B cell (primary cell): ENCODE measurements at regions not wholly inside any gene's neighbourhood (a gene's known extent, or its start where the extent isn't known, plus 50 kb on each side); places are given as distances from the start of the nearest gene placed in this dataset.
"Not testable (repeated sequence)": the region's sequence is repeated elsewhere in the genome, so short reads cannot be mapped to it uniquely, and the experiment has no call there.

Source experiments
- ATAC-seq: fragments of 200-7000 bp; cut with Tn5 transposase; one replicate; pipeline ENCODE4 v1.10.0; 2021; ENCODE audit warnings: low read depth, mild to moderate bottlenecking, moderate number of reproducible peaks, moderate library complexity
- CTCF ChIA-PET: fragments of 350-600 bp; sonication (Branson Sonifier 250); formaldehyde crosslinking; loops from one replicate; lab custom pipeline; 2021; ENCODE audit warnings: antibody characterized with exemption, inconsistent platforms; lab: Charles Lee
- POLR2A ChIA-PET: fragments of 350-600 bp; sonication (Branson Sonifier 250); formaldehyde crosslinking; loops from one replicate; lab custom pipeline; 2021; ENCODE audit warnings: antibody characterized with exemption; lab: Charles Lee
- DNase-seq: peaks from one replicate; pipeline ENCODE4 v3.0.0; 2013
- H2AFZ ChIP-seq: 2 replicates; pipeline ENCODE4 v1.6.1; 2012; ENCODE audit warnings: mild to moderate bottlenecking, low read depth, low read length; ENCODE audit not compliant: insufficient read depth, poor library complexity, severe bottlenecking
- H3K27ac ChIP-seq, 2 donors: 1 replicate in 1 of 2; 2 replicates in 1 of 2; pipeline ENCODE4 v1.5.1; 2012 to 2013; ENCODE audit warnings: low read length in 2 of 2, mild to moderate bottlenecking in 2 of 2, moderate library complexity in 1 of 2
- H3K27me3 ChIP-seq, 4 experiments: fragments of 200-600 bp in 1 of 4; sonication (generic) in 1 of 4; replicated peaks in 1 of 4; 1 replicate in 2 of 4; 2 replicates in 2 of 4; pipeline versions ENCODE4 v1.6.1 to v1.7.0; 2013 to 2016; ENCODE audit warnings: low read length in 3 of 4, mild to moderate bottlenecking in 2 of 4, mixed read lengths in 1 of 4, moderate library complexity in 1 of 4; ENCODE audit not compliant: insufficient read depth in 4 of 4, control insufficient read depth in 3 of 4; ENCODE audit errors: control extremely low read depth in 1 of 4
- H3K36me3 ChIP-seq, 2 experiments: replicated peaks in 1 of 2; 1 replicate in 1 of 2; 2 replicates in 1 of 2; pipeline versions ENCODE4 v1.6.1 to v1.7.1; 2013; ENCODE audit warnings: low read length in 1 of 2; ENCODE audit not compliant: insufficient read depth in 2 of 2, control insufficient read depth in 1 of 2; ENCODE audit errors: control extremely low read depth in 1 of 2, extremely low read depth in 1 of 2
- H3K4me1 ChIP-seq, 2 donors: fragments of 200-600 bp in 1 of 2; sonication (generic) in 1 of 2; 1 replicate in 1 of 2; 2 replicates in 1 of 2; pipeline versions ENCODE4 v1.5.1 to v1.6.1; 2013 to 2017; ENCODE audit warnings: low read length in 2 of 2; ENCODE audit not compliant: control insufficient read depth in 2 of 2, insufficient read depth in 2 of 2
- H3K4me2 ChIP-seq: replicated peaks from 2 replicates; pipeline ENCODE3; 2012; ENCODE audit warnings: mild to moderate bottlenecking, low read depth, low read length; ENCODE audit not compliant: poor library complexity, severe bottlenecking
- H3K4me3 ChIP-seq, 5 experiments: fragments of 200-600 bp in 1 of 5; sonication (generic) in 1 of 5; 1 replicate in 3 of 5; 2 replicates in 2 of 5; pipeline versions ENCODE4 v1.5.1 to v1.7.0; 2011 to 2016; ENCODE audit warnings: low read length in 4 of 5, mild to moderate bottlenecking in 4 of 5, low read depth in 2 of 5, control low read depth in 1 of 5, moderate library complexity in 1 of 5; ENCODE audit not compliant: insufficient read depth in 1 of 5; ENCODE audit errors: control extremely low read depth in 1 of 5, extremely low read depth in 1 of 5
- H3K79me2 ChIP-seq: fragments of 200-600 bp; sonication (generic); one replicate; pipeline ENCODE4 v1.6.0; 2016; ENCODE audit warnings: low read length; ENCODE audit not compliant: control insufficient read depth, insufficient read depth
- H3K9ac ChIP-seq: fragments of 200-600 bp; sonication (generic); 2 replicates; pipeline ENCODE4 v1.6.1; 2017; ENCODE audit warnings: mild to moderate bottlenecking, low read length, moderate library complexity
- H3K9me3 ChIP-seq, 3 donors: one replicate each; pipeline versions ENCODE4 v1.6.1 to v1.7.1; 2013; ENCODE audit warnings: low read length in 2 of 3; ENCODE audit not compliant: control insufficient read depth in 2 of 3, insufficient read depth in 1 of 3; ENCODE audit errors: control extremely low read depth in 1 of 3
- H4K20me1 ChIP-seq: 2 replicates; pipeline ENCODE4 v1.6.0; 2012; ENCODE audit warnings: mild to moderate bottlenecking, low read length; ENCODE audit not compliant: insufficient read depth, control insufficient read depth, poor library complexity, severe bottlenecking
- H3K27ac Mint-ChIP-seq: one replicate; pipeline ENCODE4 v1.8.0; 2021; ENCODE audit warnings: mixed read lengths
- H3K27me3 Mint-ChIP-seq: one replicate; pipeline ENCODE4 v1.8.0; 2021; ENCODE audit warnings: mixed read lengths
- H3K4me1 Mint-ChIP-seq: one replicate; pipeline ENCODE4 v1.8.0; 2021; ENCODE audit warnings: mixed read lengths
- H3K4me3 Mint-ChIP-seq: one replicate; pipeline ENCODE4 v1.8.0; 2021; ENCODE audit warnings: mixed read lengths
- H3K9me3 Mint-ChIP-seq: one replicate; pipeline ENCODE4 v1.8.0; 2022; ENCODE audit warnings: mixed read lengths; ENCODE audit not compliant: insufficient read depth
- EZH2 ChIP-seq: IDR thresholded peaks from 2 replicates; pipeline ENCODE4 v1.6.1; 2012; ENCODE audit warnings: borderline replicate concordance, low read depth, mild to moderate bottlenecking, moderate library complexity, low read length; ENCODE audit not compliant: insufficient read depth, poor library complexity, severe bottlenecking
- WGBS: methylation state at CpG from one replicate; pipeline ENCODE4 v1.1.5; 2013; ENCODE audit warnings: missing lambda C conversion rate; ENCODE audit not compliant: insufficient coverage; 5-methylcytosine and 5-hydroxymethylcytosine counted together
- intact Hi-C: fragments of 100-400 bp; cut with micrococcal nuclease; formaldehyde crosslinking; loops from one replicate; pipeline ENCODE4 v1.10.0; 2022

DNA sequence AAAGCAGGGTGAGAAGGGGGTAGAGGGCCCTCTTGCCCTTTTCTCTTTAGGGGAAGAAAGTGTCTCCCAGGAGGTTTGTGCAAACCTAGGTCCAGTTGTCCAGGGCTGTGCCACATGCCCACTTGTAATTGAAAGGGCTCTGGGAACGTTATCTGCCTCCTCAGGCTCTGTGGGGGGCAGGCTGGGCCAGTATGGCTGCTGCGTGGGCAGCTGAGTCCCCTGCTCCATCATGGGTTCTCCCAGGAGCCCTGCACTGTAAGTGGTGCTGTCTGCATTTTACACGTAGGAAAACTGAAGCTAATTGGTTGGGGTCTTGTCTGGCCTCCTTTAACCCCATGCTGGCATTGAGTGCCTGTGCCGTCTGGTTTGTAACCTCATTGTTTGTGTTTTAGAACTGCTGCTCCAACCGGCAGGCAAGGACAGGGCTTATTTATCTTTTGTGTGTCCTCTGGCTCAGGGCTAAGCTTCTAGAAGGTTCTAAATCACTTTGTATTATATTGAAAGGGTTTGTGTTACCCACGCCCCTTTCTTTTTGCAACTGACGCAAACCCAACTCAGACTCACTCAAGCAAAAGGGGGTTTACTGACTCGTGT lies 117.7 kb upstream of the CIBAR2 start:
- CTCF ChIA-PET, result interaction anchor here (1.1 kb wide), 1 partner anchor 15 kb away, joined by 6 read pairs; no protein-coding TSS in a partner anchor
- ATAC-seq (no peak), DNase-seq (no peak)
- Histone ChIP-seq H3K36me3 (no peaks in the 10 kb centered on the region), H3K4me1 (peaks cover 6 to 10% of the 10 kb centered on the region in 2 donors), H3K9ac (no peak overlapping the region), H2AFZ (no peak overlapping the region), H3K79me2 (no peaks in the 10 kb centered on the region), H4K20me1 (no peaks in the 10 kb centered on the region), H3K4me2 (no peak overlapping the region), H3K27me3 (peaks cover 0 to 7% (median 0%) of the 10 kb centered on the region in 4 experiments), H3K9me3 (peaks cover 0 to 14% (median 0%) of the 10 kb centered on the region in 3 donors), H3K27ac (no peak overlapping the region), H3K4me3 (no peak overlapping the region)
- Mint-ChIP-seq H3K4me3 (no peak overlapping the region), H3K4me1 (peaks cover 10% of the 10 kb centered on the region), H3K27me3 (peaks cover 21% of the 10 kb centered on the region), H3K27ac (no peak overlapping the region), H3K9me3 (no peaks in the 10 kb centered on the region)
- intact Hi-C loops, result no loop called here
- TF ChIP-seq EZH2, result no peak
- POLR2A ChIA-PET, result no interaction called here
- 84% methylated on average over 6 of the region's 8 CpGs for WGBS

DNA sequence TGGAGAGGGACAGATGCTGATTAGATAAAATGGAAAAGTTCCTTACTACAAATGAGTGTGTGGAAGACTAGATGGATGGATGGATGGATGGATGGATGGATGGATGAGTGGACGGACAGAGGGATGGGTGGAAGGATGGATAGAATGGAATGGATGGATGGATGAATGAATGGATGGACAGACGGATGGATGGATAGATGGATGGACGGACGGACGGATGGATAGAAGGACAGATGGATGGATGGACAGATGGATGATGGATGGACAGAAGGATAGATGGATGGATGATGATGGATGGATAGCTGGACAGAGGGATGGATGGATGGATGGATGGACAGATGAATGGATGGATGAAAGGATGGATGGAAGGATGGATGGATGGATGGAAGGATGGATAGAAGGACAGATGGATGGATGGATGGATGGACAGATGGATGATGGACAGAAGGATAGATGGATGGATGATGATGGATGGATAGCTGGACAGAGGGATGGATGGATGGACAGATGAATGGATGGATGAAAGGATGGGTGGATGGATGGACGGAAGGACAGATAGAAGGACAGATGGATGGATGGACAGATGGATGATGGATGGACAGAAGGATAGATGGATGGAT lies 118.6 kb upstream of the CIBAR2 start:
- H3K4me3 Mint-ChIP-seq, H3K4me3 ChIP-seq, POLR2A ChIA-PET, ATAC-seq, H3K27ac ChIP-seq, H3K9ac ChIP-seq, H3K9me3 Mint-ChIP-seq, CTCF ChIA-PET, H3K4me2 ChIP-seq, H2AFZ ChIP-seq, H3K4me1 Mint-ChIP-seq, H4K20me1 ChIP-seq, H3K79me2 ChIP-seq, DNase-seq, intact Hi-C loops, H3K36me3 ChIP-seq, H3K27ac Mint-ChIP-seq: not testable (repeated sequence)
- H3K4me1 ChIP-seq, result peaks cover 14 to 17% of the 10 kb centered on the region in 2 donors
- H3K27me3 Mint-ChIP-seq, result peaks cover 21% of the 10 kb centered on the region
- peaks cover 0 to 13% (median 3%) of the 10 kb centered on the region in 4 experiments for H3K27me3 ChIP-seq
- 95% methylated on average over 6 of the region's 6 CpGs for WGBS
- H3K9me3 ChIP-seq, result peaks cover 0 to 11% (median 0%) of the 10 kb centered on the region in 3 donors
